Neural progenitor cell (in vitro differentiated cells): ENCODE measurements at regions not wholly inside any gene's neighbourhood (a gene's known extent, or its start where the extent isn't known, plus 50 kb on each side); places are given as distances from the start of the nearest gene placed in this dataset.

Experiments
- DNase-seq: peaks from one replicate; pipeline ENCODE4 v3.0.0-alpha.2; 2016; ENCODE audit warnings: low spot score
- H2AFZ ChIP-seq: fragments of 200-600 bp; sonication (generic); replicated peaks from 2 replicates; pipeline ENCODE4 v1.6.1; 2016; ENCODE audit warnings: antibody characterized with exemption
- H3F3A ChIP-seq: fragments of 200-600 bp; sonication (generic); 2 replicates; pipeline ENCODE4 v1.6.1; 2016; ENCODE audit warnings: antibody characterized with exemption, low read depth
- H3K27ac ChIP-seq: fragments of 200-600 bp; sonication (generic); 2 replicates; pipeline ENCODE4 v1.5.1; 2016; ENCODE audit warnings: mild to moderate bottlenecking
- H3K27me3 ChIP-seq: fragments of 200-600 bp; sonication (generic); 2 replicates; pipeline ENCODE4 v1.6.1; 2016; ENCODE audit warnings: mild to moderate bottlenecking, moderate library complexity
- H3K36me3 ChIP-seq: fragments of 200-600 bp; sonication (generic); 2 replicates; pipeline ENCODE4 v1.5.1; 2016
- H3K4me1 ChIP-seq: fragments of 200-600 bp; sonication (generic); 2 replicates; pipeline ENCODE4 v1.6.1; 2016; ENCODE audit warnings: mixed run types
- H3K4me2 ChIP-seq: fragments of 200-600 bp; sonication (generic); 2 replicates; pipeline ENCODE4 v1.6.1; 2016
- H3K4me3 ChIP-seq: fragments of 200-600 bp; sonication (generic); 2 replicates; pipeline ENCODE4 v1.5.1; 2016
- H3K79me2 ChIP-seq: fragments of 200-600 bp; sonication (generic); 2 replicates; pipeline ENCODE4 v1.6.1; 2016; ENCODE audit warnings: low read depth
- H3K9ac ChIP-seq: fragments of 200-600 bp; sonication (generic); 2 replicates; pipeline ENCODE4 v1.6.1; 2016
- H3K9me3 ChIP-seq: fragments of 200-600 bp; sonication (generic); 2 replicates; pipeline ENCODE4 v1.5.1; 2016; ENCODE audit warnings: low read depth
- H4K20me1 ChIP-seq: fragments of 200-600 bp; sonication (generic); 2 replicates; pipeline ENCODE4 v1.6.1; 2016; ENCODE audit warnings: low read depth
- H3K27ac Mint-ChIP-seq: 3 replicates; pipeline ENCODE4 v1.8.0; 2021; ENCODE audit warnings: mixed read lengths
- H3K27me3 Mint-ChIP-seq: 2 replicates; pipeline ENCODE4 v1.8.0; 2022; ENCODE audit warnings: low read depth, mild to moderate bottlenecking, inconsistent platforms, moderate library complexity, mixed read lengths; ENCODE audit not compliant: insufficient read depth
- H3K36me3 Mint-ChIP-seq: 3 replicates; pipeline ENCODE4 v1.8.0; 2021; ENCODE audit warnings: mixed read lengths
- H3K4me1 Mint-ChIP-seq: 3 replicates; pipeline ENCODE4 v1.8.0; 2021; ENCODE audit warnings: mixed read lengths
- H3K4me3 Mint-ChIP-seq: 3 replicates; pipeline ENCODE4 v1.8.0; 2021; ENCODE audit warnings: mild to moderate bottlenecking, moderate library complexity, mixed read lengths
- H3K9me3 Mint-ChIP-seq: 3 replicates; pipeline ENCODE4 v1.8.0; 2020; ENCODE audit warnings: mixed read lengths
- CTCF ChIP-seq: fragments of 200-600 bp; sonication (generic); IDR thresholded peaks from 2 replicates; pipeline ENCODE4 v1.5.1; 2017; ENCODE audit warnings: antibody characterized with exemption, mild to moderate bottlenecking
- EZH2 ChIP-seq: fragments of 200-600 bp; sonication (generic); IDR thresholded peaks from 2 replicates; pipeline ENCODE4 v1.6.1; 2017; ENCODE audit warnings: antibody characterized with exemption, mild to moderate bottlenecking, moderate library complexity
- EZH2phosphoT487 ChIP-seq: fragments of 200-600 bp; sonication (generic); IDR thresholded peaks from 2 replicates; pipeline ENCODE4 v1.6.1; 2017; ENCODE audit warnings: antibody characterized with exemption

- no peak for DNase-seq
- Mint-ChIP-seq H3K4me3 (no peak overlapping the region), H3K36me3 (no peaks in the 10 kb centered on the region), H3K27ac (no peak overlapping the region), H3K27me3 (no peaks in the 10 kb centered on the region), H3K9me3 (no peaks in the 10 kb centered on the region), H3K4me1 (peaks cover 25% of the 10 kb centered on the region)
- TF ChIP-seq EZH2phosphoT487, result no peak
- no peak for TF ChIP-seq EZH2
- TF ChIP-seq CTCF, result no peak
- no peaks in the 10 kb centered on the region for H3K79me2 ChIP-seq
- H3K4me3 ChIP-seq, result no peak overlapping the region
- no peak overlapping the region for H3K4me2 ChIP-seq
- no peaks in the 10 kb centered on the region for H4K20me1 ChIP-seq
- H3K27ac ChIP-seq, result no peak overlapping the region
- H3K9me3 ChIP-seq, result no peaks in the 10 kb centered on the region
- no peak overlapping the region for H2AFZ ChIP-seq
- no peak overlapping the region for H3K9ac ChIP-seq
- H3K36me3 ChIP-seq, result no peaks in the 10 kb centered on the region
- no peaks in the 10 kb centered on the region for H3K27me3 ChIP-seq
- no peaks in the 10 kb centered on the region for H3F3A ChIP-seq
- H3K4me1 ChIP-seq, result peaks cover 14% of the 10 kb centered on the region
Measured at GRCh38 chr5:144093868-144094267, 76.6 kb downstream of the YIPF5 start.

GRCh38 chr5:144100702-144101101, 69.8 kb downstream of the YIPF5 start:
- H3K27ac ChIP-seq, result no peak overlapping the region
- no peaks in the 10 kb centered on the region for H3K79me2 ChIP-seq
- Mint-ChIP-seq H3K36me3 (no peaks in the 10 kb centered on the region), H3K27ac (no peak overlapping the region), H3K27me3 (no peaks in the 10 kb centered on the region), H3K4me1 (no peaks in the 10 kb centered on the region), H3K9me3 (no peaks in the 10 kb centered on the region), H3K4me3 (no peak overlapping the region)
- no peaks in the 10 kb centered on the region for H3F3A ChIP-seq
- TF ChIP-seq EZH2 (no peak), CTCF (no peak), EZH2phosphoT487 (no peak)
- no peaks in the 10 kb centered on the region for H3K36me3 ChIP-seq
- H3K4me2 ChIP-seq, result no peak overlapping the region
- no peaks in the 10 kb centered on the region for H3K27me3 ChIP-seq
- no peak overlapping the region for H3K4me3 ChIP-seq
- no peaks in the 10 kb centered on the region for H3K4me1 ChIP-seq
- no peak overlapping the region for H2AFZ ChIP-seq
- DNase-seq, result no peak
- H4K20me1 ChIP-seq, result no peaks in the 10 kb centered on the region
- no peaks in the 10 kb centered on the region for H3K9me3 ChIP-seq
- H3K9ac ChIP-seq, result no peak overlapping the region

- no peaks in the 10 kb centered on the region for H3K4me1 ChIP-seq
- no peaks in the 10 kb centered on the region for H3K36me3 Mint-ChIP-seq
- no peaks in the 10 kb centered on the region for H3K4me1 Mint-ChIP-seq
- no peak overlapping the region for H3K27ac Mint-ChIP-seq
- H3K4me3 Mint-ChIP-seq, result no peak overlapping the region
- no peak overlapping the region for H2AFZ ChIP-seq
- no peaks in the 10 kb centered on the region for H3K9me3 ChIP-seq
- H3K27me3 Mint-ChIP-seq, result no peaks in the 10 kb centered on the region
- no peak overlapping the region for H3K9ac ChIP-seq
- no peaks in the 10 kb centered on the region for H3K36me3 ChIP-seq
- no peaks in the 10 kb centered on the region for H4K20me1 ChIP-seq
- no peaks in the 10 kb centered on the region for H3K9me3 Mint-ChIP-seq
- no peaks in the 10 kb centered on the region for H3F3A ChIP-seq
- no peaks in the 10 kb centered on the region for H3K27me3 ChIP-seq
- no peaks in the 10 kb centered on the region for H3K79me2 ChIP-seq
- DNase-seq, result no peak
- no peak overlapping the region for H3K4me2 ChIP-seq
- TF ChIP-seq EZH2phosphoT487 (no peak), CTCF (no peak), EZH2 (no peak)
- H3K27ac ChIP-seq, result no peak overlapping the region
- no peak overlapping the region for H3K4me3 ChIP-seq
Measured at GRCh38 chr5:144101616-144102015, 68.8 kb downstream of the YIPF5 start.

GRCh38 chr5:144102361-144102760, 68.1 kb downstream of the YIPF5 start:
- Mint-ChIP-seq H3K4me1 (no peaks in the 10 kb centered on the region), H3K27me3 (no peaks in the 10 kb centered on the region), H3K27ac (no peak overlapping the region), H3K4me3 (no peak overlapping the region), H3K9me3 (no peaks in the 10 kb centered on the region), H3K36me3 (no peaks in the 10 kb centered on the region)
- H3K4me3 ChIP-seq, result no peak overlapping the region
- no peak overlapping the region for H3K4me2 ChIP-seq
- no peak overlapping the region for H3K27ac ChIP-seq
- H3K79me2 ChIP-seq, result no peaks in the 10 kb centered on the region
- TF ChIP-seq CTCF (no peak), EZH2 (no peak), EZH2phosphoT487 (no peak)
- DNase-seq, result no peak
- no peaks in the 10 kb centered on the region for H4K20me1 ChIP-seq
- no peaks in the 10 kb centered on the region for H3K4me1 ChIP-seq
- no peaks in the 10 kb centered on the region for H3K27me3 ChIP-seq
- no peak overlapping the region for H3K9ac ChIP-seq
- no peaks in the 10 kb centered on the region for H3K9me3 ChIP-seq
- no peaks in the 10 kb centered on the region for H3F3A ChIP-seq
- H2AFZ ChIP-seq, result no peak overlapping the region
- H3K36me3 ChIP-seq, result no peaks in the 10 kb centered on the region
